GM12873 (cell line): ENCODE measurements at regions not wholly inside any gene's neighbourhood (a gene's known extent, or its start where the extent isn't known, plus 50 kb on each side); places are given as distances from the start of the nearest gene placed in this dataset.

ENCODE experiments used
- CTCF ChIP-seq: IDR thresholded peaks from 2 replicates; pipeline ENCODE4 v1.5.1; 2012; ENCODE audit warnings: low read depth, mild to moderate bottlenecking, moderate library complexity, low read length, control low read depth; ENCODE audit not compliant: insufficient read depth; ENCODE audit errors: missing control alignments

GRCh38 chr3:178258121-178258520 lies 278.1 kb upstream of the KCNMB2 start:
- TF ChIP-seq CTCF, result no peak

GRCh38 chr3:178259703-178260102 lies 276.5 kb upstream of the KCNMB2 start:
- TF ChIP-seq CTCF, result no peak

- no peak for TF ChIP-seq CTCF
Observed at GRCh38 chr3:178260887-178261565, 275.2 kb upstream of the KCNMB2 start.

GRCh38 chr3:178263236-178263916 lies 272.9 kb upstream of the KCNMB2 start:
- no peak for TF ChIP-seq CTCF

- no peak for TF ChIP-seq CTCF
Observed at GRCh38 chr3:178267158-178267844, 268.9 kb upstream of the KCNMB2 start.

GRCh38 chr3:178270838-178271237 lies 265.4 kb upstream of the KCNMB2 start:
- TF ChIP-seq CTCF, result no peak

GRCh38 chr3:178271740-178272387 lies 264.4 kb upstream of the KCNMB2 start:
- TF ChIP-seq CTCF, result no peak
